ENCODE measurements at regions not wholly inside any gene's neighbourhood (a gene's known extent, or its start where the extent isn't known, plus 50 kb on each side); places are given as distances from the start of the nearest gene placed in this dataset.
"Not testable (repeated sequence)": the region's sequence is repeated elsewhere in the genome, so short reads cannot be mapped to it uniquely, and the experiment has no call there.

DNA sequence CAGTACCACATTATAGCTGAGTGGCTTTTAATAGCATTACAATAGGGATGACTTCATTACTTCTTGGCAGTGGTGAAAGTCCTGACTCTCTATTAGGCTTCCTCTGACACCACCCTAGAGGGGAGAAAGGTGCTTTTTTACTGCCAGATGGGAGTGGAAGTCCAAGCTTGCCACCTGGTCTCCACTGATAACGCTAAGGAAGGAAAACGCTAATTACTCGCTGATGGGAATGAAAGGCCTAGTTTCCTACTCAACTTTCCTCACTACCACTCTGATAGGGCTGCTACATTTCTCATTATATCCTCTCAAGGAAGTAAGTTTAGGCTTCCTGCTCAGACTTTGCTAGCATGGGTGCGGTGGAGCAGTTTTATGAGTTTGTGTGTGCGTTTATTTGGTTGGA lies 62.3 kb upstream of the PAGE3 start:
- DNase-seq = no peak
- Mint-ChIP-seq H3K4me1 (no peaks in the 10 kb centered on the region), H3K27ac (no peak overlapping the region), H3K4me3 (no peak overlapping the region), H3K27me3 (no peaks in the 10 kb centered on the region), H3K36me3 (ENCODE audit: low read depth) (no peaks in the 10 kb centered on the region)
- ATAC-seq = no peak
- H3K9me3 ChIP-seq (ENCODE audit: control insufficient read depth, low read length, poor library complexity, severe bottlenecking) = no peaks in the 10 kb centered on the region

DNA sequence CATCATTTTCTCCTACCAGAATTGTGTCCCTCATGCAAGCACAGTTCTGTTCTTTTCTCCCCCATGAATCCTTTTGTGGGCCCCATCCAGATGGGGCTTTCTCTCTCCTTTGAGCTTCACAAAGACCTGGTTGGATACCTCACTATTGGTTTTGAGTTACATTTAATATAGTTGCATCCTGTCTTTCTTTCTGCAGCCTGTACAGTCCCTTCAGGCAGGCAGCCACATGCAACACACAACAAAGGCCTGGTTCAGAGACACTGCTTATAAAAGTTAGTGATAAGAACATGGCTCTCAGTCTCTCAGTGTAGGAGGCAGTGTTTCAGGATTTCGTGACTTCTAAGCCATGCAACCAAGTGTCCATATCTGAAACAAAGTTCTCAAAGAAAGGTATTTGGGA lies 70.6 kb upstream of the PAGE3 start:
- H3K27ac Mint-ChIP-seq = no peak overlapping the region
- ATAC-seq = no peak
- H3K27me3 Mint-ChIP-seq = no peaks in the 10 kb centered on the region
- H3K4me1 Mint-ChIP-seq = no peaks in the 10 kb centered on the region
- H3K36me3 Mint-ChIP-seq (ENCODE audit: low read depth) = no peaks in the 10 kb centered on the region
- no peak overlapping the region for H3K4me3 Mint-ChIP-seq
- no peak for DNase-seq
- no peaks in the 10 kb centered on the region for H3K9me3 ChIP-seq (ENCODE audit: control insufficient read depth, low read length, poor library complexity, severe bottlenecking)

DNA sequence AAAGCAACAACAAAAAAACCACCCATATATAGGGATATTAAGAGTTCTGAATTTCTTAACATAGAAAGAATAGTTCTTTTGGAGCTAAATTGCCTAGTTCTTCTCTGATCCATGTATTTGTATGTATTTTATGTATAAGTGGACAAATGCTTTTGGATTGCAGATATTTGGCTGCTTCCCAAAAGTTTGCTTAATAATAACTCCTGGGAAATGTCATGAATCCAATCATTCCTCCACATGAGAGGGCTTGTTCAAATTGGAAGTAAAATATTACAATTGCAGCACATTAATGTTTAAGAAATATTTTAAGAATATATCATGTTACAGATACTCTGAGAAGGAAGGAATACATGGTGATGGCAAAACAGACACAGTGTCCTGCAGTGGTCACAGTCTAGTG lies 71.5 kb upstream of the PAGE3 start:
- no peaks in the 10 kb centered on the region for H3K36me3 Mint-ChIP-seq (ENCODE audit: low read depth)
- H3K27ac Mint-ChIP-seq = no peak overlapping the region
- no peak overlapping the region for H3K4me3 Mint-ChIP-seq
- DNase-seq (no peak), ATAC-seq (no peak)
- no peaks in the 10 kb centered on the region for H3K9me3 ChIP-seq (ENCODE audit: control insufficient read depth, low read length, poor library complexity, severe bottlenecking)
- no peaks in the 10 kb centered on the region for H3K27me3 Mint-ChIP-seq
- H3K4me1 Mint-ChIP-seq = peaks cover 4% of the 10 kb centered on the region

DNA sequence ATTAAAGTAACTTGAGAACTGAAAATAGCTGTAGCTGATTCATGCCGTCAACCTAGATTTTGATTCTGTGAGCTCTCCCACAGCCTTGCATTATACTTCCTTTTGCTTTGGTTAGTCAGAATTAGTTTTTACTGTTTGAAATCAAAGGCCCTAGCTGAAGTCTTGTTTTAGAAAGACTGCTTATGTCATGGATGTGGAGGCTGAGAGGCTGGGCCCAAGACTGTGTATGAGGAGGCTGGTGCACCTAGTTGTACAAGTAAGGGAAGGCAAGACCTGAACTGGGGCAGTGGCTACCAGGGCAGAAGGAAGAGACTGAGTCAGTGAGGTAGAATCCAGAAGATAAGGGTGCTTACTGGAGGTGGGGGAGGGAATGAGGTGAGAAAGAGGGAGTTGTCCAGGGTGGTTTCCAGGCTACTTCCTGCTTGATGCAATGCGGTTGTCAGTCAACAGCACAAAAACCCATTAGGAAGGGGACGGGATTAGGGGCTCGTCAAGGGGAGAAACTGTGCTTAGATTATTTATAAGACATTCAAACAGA lies 76.2 kb upstream of the PAGE3 start:
- Mint-ChIP-seq H3K27me3 (no peaks in the 10 kb centered on the region), H3K36me3 (ENCODE audit: low read depth) (no peaks in the 10 kb centered on the region), H3K4me3 (no peak overlapping the region), H3K27ac (no peak overlapping the region), H3K4me1 (peaks cover 14% of the 10 kb centered on the region)
- no peaks in the 10 kb centered on the region for H3K9me3 ChIP-seq (ENCODE audit: control insufficient read depth, low read length, poor library complexity, severe bottlenecking)
- DNase-seq (no peak), ATAC-seq (no peak)

DNA sequence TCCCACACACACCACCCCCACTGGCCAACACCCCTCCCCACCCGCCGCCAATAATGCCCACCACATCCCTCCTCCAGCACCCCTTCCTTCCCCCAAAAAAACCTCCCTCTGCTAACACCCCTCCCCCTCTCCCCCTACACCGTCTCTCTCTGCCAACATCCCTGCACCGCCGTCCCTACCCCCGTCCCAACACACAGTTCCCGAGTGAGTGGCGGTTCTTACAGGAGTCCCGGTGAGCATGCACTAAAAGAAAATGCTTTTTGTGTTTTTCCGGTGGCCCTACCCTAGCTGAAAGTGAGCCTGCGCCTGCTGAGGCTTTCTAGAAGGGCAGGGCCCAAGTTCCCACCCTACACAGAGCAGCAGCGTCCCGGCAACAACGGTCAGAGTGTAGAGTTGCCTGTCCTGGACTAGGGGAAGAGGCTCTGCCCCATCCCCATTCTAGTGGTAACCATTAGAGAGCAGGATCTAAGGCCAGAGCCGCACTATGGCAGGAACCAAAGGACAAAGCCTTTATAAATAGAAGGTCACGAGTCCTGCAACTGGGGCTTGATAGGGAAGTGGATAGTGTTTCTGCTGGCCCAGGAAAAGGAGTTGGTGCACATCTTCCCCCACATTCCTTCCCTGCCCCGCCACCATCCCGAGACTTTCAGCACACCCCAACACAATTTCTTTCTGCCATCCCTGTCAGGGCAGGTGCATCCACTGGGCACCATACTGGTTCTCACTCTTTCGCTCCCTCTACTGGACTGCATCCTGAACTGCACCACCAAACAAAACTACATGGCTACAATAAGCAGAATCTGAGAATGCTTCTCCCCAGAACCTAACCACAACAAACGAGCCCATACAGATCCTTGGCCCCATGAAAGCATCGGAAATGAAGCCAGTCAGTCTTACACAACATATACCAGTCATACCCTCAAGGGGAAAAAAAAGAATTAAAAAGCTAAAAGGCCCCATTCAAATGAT lies 78.1 kb upstream of the PAGE3 start:
- Mint-ChIP-seq H3K27ac (no peak overlapping the region), H3K4me3 (no peak overlapping the region), H3K27me3 (no peaks in the 10 kb centered on the region), H3K4me1 (peaks cover 14% of the 10 kb centered on the region), H3K36me3 (ENCODE audit: low read depth) (no peaks in the 10 kb centered on the region)
- no peaks in the 10 kb centered on the region for H3K9me3 ChIP-seq (ENCODE audit: control insufficient read depth, low read length, poor library complexity, severe bottlenecking)
- ATAC-seq (peak; percentile 96), DNase-seq (peak in 2 of 3 donors; percentile 8 to 11)

DNA sequence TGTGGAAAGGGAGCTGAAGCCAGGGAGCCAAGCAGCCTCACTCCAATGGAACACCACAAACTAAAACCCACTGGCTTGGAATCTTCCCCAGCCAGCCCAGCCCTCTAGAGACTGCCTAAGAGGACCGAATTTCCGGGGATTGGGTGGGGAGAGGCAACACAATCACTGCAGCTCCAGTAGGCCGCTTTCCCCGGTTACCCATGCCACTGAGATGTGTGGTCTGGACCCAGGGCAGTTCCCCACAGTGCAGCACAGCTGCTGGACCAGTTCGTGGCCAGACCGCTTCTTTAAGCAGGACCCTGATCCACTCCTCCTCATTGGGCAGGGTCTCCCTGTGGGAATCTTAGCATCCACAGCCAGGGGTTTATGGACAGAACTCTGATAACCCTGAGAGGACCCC lies 91.9 kb upstream of the PAGE3 start:
- Mint-ChIP-seq H3K36me3 (ENCODE audit: low read depth) (peaks cover 2% of the 10 kb centered on the region), H3K4me1 (peaks cover 4% of the 10 kb centered on the region), H3K4me3 (no peak overlapping the region), H3K27ac (no peak overlapping the region), H3K27me3 (no peaks in the 10 kb centered on the region)
- ATAC-seq = no peak
- H3K9me3 ChIP-seq (ENCODE audit: control insufficient read depth, low read length, poor library complexity, severe bottlenecking) = no peaks in the 10 kb centered on the region
- no peak for DNase-seq

DNA sequence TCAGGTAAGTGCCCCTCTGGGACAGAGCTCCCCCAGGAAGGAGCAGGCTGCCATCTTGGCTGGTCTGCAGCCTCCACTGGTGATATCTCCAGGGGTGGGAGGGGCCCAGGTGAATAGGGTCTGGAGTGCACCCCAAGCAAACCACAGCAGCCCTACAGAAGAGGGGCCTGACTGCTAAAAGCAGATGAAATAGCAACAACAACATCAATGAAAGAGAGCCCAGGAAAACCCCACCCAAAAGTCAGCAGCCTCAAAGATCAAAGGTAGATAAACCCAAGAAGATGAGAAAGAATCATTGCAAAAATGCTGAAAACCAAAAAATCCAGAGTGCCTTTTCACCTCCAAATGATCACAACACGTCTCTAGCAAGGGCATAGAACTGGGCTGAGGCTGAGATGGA lies 92.5 kb upstream of the PAGE3 start:
- ATAC-seq (peak; percentile 51), DNase-seq (no peak)
- no peaks in the 10 kb centered on the region for H3K9me3 ChIP-seq (ENCODE audit: control insufficient read depth, low read length, poor library complexity, severe bottlenecking)
- peaks cover 2% of the 10 kb centered on the region for H3K36me3 Mint-ChIP-seq (ENCODE audit: low read depth)
- peak overlapping the region; percentile 0 for H3K4me3 Mint-ChIP-seq
- H3K27me3 Mint-ChIP-seq = no peaks in the 10 kb centered on the region
- H3K27ac Mint-ChIP-seq = peak overlapping the region; percentile 3
- H3K4me1 Mint-ChIP-seq = peaks cover 4% of the 10 kb centered on the region

DNA sequence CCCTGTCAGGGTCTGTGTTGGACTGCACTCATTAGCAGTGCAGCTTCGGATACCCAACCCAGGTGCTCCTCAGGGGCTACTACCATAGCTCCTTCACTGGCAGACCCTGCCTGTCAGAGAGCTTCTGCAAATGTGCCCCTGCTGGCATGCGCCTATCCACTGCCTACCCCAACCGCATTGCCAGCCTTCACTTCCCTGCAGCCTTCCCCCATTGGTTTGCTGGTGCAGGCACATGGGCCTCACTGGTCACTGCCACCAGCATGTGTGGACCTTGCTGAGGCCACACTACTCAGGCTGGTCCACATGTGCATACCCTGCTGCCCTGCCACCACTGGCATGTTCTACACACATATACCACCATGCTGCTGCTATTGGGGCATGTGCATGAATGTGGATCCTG lies 72.5 kb upstream of the MAGEH1 start:
- Mint-ChIP-seq H3K4me3 (no peak overlapping the region), H3K27me3 (peaks cover 4% of the 10 kb centered on the region), H3K36me3 (ENCODE audit: low read depth) (no peaks in the 10 kb centered on the region), H3K27ac (no peak overlapping the region), H3K4me1 (peaks cover 2% of the 10 kb centered on the region)
- H3K9me3 ChIP-seq (ENCODE audit: control insufficient read depth, low read length, poor library complexity, severe bottlenecking) = no peaks in the 10 kb centered on the region
- DNase-seq = no peak
- no peak for ATAC-seq

DNA sequence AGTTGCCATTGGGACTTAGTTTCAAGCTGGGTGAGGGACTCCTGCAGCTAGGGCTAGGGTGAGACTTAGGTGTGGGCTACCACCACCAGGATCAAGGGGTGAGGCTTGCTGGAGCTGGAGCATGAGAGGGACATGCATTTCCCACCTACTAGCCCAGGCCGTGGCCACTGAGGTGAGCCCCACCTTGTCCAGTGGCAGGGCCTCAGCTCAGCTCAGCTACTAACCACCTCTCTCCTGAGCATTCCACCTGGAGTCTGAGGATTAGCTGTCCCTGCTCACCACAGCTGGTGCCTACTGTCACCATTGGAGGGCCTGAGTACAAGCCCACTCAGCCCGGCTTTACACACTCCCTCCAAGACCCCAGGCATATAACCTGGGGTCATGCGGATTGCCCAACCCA lies 62.6 kb upstream of the MAGEH1 start:
- no peak overlapping the region for H3K27ac Mint-ChIP-seq
- H3K4me1 Mint-ChIP-seq = no peaks in the 10 kb centered on the region

DNA sequence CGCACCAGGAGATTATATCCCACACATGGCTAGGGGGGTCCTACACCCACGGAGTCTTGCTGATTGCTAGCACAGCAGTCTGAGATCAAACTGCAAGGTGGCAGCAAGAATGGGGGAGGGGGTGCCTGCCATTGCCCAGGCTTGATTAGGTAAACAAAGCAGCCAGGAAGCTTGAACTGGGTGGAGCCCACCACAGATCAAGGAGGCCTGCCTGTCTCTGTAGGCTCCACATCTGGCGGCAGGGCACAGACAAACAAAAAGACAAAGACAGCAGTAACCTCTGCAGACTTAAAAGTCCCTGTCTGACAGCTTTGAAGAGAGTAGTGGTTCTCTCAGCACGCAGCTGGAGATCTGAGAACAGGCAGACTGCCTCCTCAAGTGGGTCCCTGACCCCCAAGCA lies 55.1 kb upstream of the MAGEH1 start:
- not testable (repeated sequence) for DNase-seq
- H3K27ac Mint-ChIP-seq = peak overlapping the region; percentile 66

More for the DNA sequence above, 62.6 kb upstream of the MAGEH1 start:
- H3K9me3 ChIP-seq (ENCODE audit: control insufficient read depth, low read length, poor library complexity, severe bottlenecking) = no peaks in the 10 kb centered on the region
- ATAC-seq = no peak
- Mint-ChIP-seq H3K36me3 (ENCODE audit: low read depth) (peaks cover 3% of the 10 kb centered on the region), H3K4me3 (no peak overlapping the region), H3K27me3 (no peaks in the 10 kb centered on the region)
- no peak for DNase-seq

More for the DNA sequence above, 55.1 kb upstream of the MAGEH1 start:
- not testable (repeated sequence) for H3K4me1 Mint-ChIP-seq; ATAC-seq; H3K36me3 Mint-ChIP-seq (ENCODE audit: low read depth); H3K4me3 Mint-ChIP-seq; H3K9me3 ChIP-seq (ENCODE audit: control insufficient read depth, low read length, poor library complexity, severe bottlenecking); H3K27me3 Mint-ChIP-seq

Data from T-helper 17 cell (primary cell).